Hepatocyte (in vitro differentiated cells): ENCODE measurements at regions not wholly inside any gene's neighbourhood (a gene's known extent, or its start where the extent isn't known, plus 50 kb on each side); places are given as distances from the start of the nearest gene placed in this dataset.

Experiments
- CTCF ChIP-seq: fragments of 200-600 bp; sonication (generic); IDR thresholded peaks from 2 replicates; pipeline ENCODE4 v1.5.1; 2016; ENCODE audit warnings: antibody characterized with exemption, mild to moderate bottlenecking; ENCODE audit not compliant: poor library complexity
- EZH2 ChIP-seq: fragments of 200-600 bp; sonication (generic); IDR thresholded peaks from 2 replicates; pipeline ENCODE4 v1.6.1; 2016; ENCODE audit warnings: antibody characterized with exemption, mild to moderate bottlenecking, borderline replicate concordance

DNA sequence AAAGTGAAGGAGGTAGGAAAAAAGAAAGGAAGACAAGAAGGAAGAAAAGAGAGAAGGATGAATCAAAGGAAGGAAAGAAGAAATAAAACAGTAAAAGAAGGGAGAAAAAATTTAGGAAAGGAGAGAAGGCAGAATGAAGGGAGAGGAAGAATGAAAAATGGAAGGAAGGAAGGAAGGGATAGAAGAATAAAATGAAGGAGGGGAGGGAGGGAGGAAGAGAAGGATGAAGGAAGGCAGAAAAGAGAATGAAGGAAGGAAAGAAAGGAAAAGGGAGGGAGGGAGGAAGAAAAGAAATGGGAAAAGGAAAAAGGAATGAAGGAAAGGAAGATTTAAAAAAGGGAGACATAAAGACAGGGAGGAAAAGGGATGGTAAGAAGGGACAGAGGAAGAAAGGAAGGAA, 393.7 kb upstream of the GRM7 start:
- TF ChIP-seq CTCF: no peak
- no peak for TF ChIP-seq EZH2
